GM21737 (cell line): ENCODE measurements at regions not wholly inside any gene's neighbourhood (a gene's known extent, or its start where the extent isn't known, plus 50 kb on each side); places are given as distances from the start of the nearest gene placed in this dataset.

Experiments
- ATAC-seq: cut with Tn5 transposase; IDR thresholded peaks from one replicate; pipeline ENCODE4 v1.9.1; 2021; ENCODE audit warnings: mild to moderate bottlenecking, moderate library complexity; ENCODE audit not compliant: unreplicated experiment

GRCh38 chr10:117427356-117427755, 52.1 kb upstream of the PDZD8 start:
- ATAC-seq = no peak

DNA sequence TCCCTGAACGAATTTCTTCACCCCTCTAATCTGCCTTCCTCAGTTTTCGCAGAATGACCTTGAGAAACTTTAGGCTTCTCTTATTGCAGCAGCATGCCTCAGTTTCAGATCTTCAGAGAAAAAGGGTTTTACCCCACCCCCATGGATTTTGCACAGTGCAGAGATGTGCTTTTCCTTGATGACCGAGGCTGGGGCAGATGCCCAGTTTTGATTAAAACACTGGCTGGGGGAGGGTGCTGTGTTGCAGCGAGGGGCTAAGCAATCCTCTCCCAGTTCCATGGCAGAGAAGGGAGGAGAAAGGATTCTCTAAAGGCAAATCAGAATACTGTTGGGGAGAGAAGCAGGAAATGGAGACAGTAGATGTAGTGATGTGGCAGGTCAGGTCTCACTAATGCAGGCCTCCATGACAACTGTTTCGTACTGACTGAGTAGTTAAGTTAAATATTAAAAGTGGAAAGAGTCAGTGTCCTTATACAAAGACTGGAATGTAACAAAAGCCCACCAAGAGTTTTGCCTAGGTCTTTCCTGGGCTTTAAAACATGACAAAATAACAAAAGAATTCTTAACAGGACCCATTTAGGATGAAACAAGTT, 50.8 kb upstream of the PDZD8 start:
- peak; percentile 85 for ATAC-seq

GRCh38 chr10:117424883-117425649, 49.8 kb upstream of the PDZD8 start:
- ATAC-seq = no peak
